PC-3 (cell line): ENCODE measurements at regions not wholly inside any gene's neighbourhood (a gene's known extent, or its start where the extent isn't known, plus 50 kb on each side); places are given as distances from the start of the nearest gene placed in this dataset.

Experiments
- ATAC-seq: fragments of 200-7000 bp; cut with Tn5 transposase; 2 replicates; pipeline ENCODE4 v1.9.1; 2020; ENCODE audit warnings: mild to moderate bottlenecking, moderate library complexity
- BruUV-seq: library from RNA; stranded (reverse); fragments of 400-500 nt; replicated peaks from 2 replicates; lab custom pipeline; 2021; lab: Mats Ljungman, UMichigan
- CTCF ChIA-PET: fragments of 300-600 bp; sonication (Branson Sonifier 250); formaldehyde crosslinking; loops from one replicate; lab custom pipeline; 2022; ENCODE audit warnings: antibody characterized with exemption; lab: Charles Lee
- POLR2A ChIA-PET: fragments of 300-600 bp; sonication (Branson Sonifier 250); formaldehyde crosslinking; loops from one replicate; lab custom pipeline; 2022; ENCODE audit warnings: antibody characterized with exemption; ENCODE audit not compliant: unreplicated experiment; lab: Charles Lee
- DNase-seq: peaks from one replicate; pipeline ENCODE4 v3.0.0-alpha.2; 2015
- H2AFZ ChIP-seq: fragments of 300-600 bp; sonication (generic); 2 replicates; pipeline ENCODE4 v1.6.0; 2016; ENCODE audit warnings: antibody characterized with exemption, low read length
- H3F3A ChIP-seq: fragments of 300-600 bp; sonication (generic); one replicate; pipeline ENCODE4 v1.6.0; 2017; ENCODE audit warnings: antibody characterized with exemption, low read length, control low read depth, mild to moderate bottlenecking; ENCODE audit not compliant: unreplicated experiment
- H3K27ac ChIP-seq: fragments of 300-600 bp; sonication (generic); 2 replicates; pipeline ENCODE4 v1.5.1; 2016; ENCODE audit warnings: mild to moderate bottlenecking, low read length
- H3K27me3 ChIP-seq: fragments of 300-600 bp; sonication (generic); 2 replicates; pipeline ENCODE4 v1.6.1; 2016; ENCODE audit warnings: low read length, mixed read lengths
- H3K36me3 ChIP-seq: fragments of 300-600 bp; sonication (generic); 2 replicates; pipeline ENCODE4 v1.6.1; 2016; ENCODE audit warnings: low read depth, mixed run types, low read length, mixed read lengths
- H3K4me1 ChIP-seq: fragments of 300-600 bp; sonication (generic); 2 replicates; pipeline ENCODE4 v1.5.1; 2016; ENCODE audit warnings: low read length; ENCODE audit not compliant: insufficient read depth
- H3K4me2 ChIP-seq: fragments of 300-600 bp; sonication (generic); 2 replicates; pipeline ENCODE4 v1.6.0; 2016; ENCODE audit warnings: low read length
- H3K4me3 ChIP-seq: fragments of 300-600 bp; sonication (generic); 2 replicates; pipeline ENCODE4 v1.5.1; 2016; ENCODE audit warnings: mild to moderate bottlenecking, low read length, mixed read lengths
- H3K79me2 ChIP-seq: fragments of 300-600 bp; sonication (generic); 2 replicates; pipeline ENCODE4 v1.6.1; 2017; ENCODE audit warnings: low read length, mixed read lengths
- H3K9ac ChIP-seq: fragments of 300-600 bp; sonication (generic); 2 replicates; pipeline ENCODE4 v1.6.0; 2016; ENCODE audit warnings: mild to moderate bottlenecking, low read length
- H3K9me2 ChIP-seq: fragments of 300-600 bp; sonication (generic); replicated peaks from 2 replicates; pipeline ENCODE4 v1.6.1; 2016; ENCODE audit warnings: mixed run types, low read length, mixed read lengths
- H3K9me3 ChIP-seq: fragments of 300-600 bp; sonication (generic); 2 replicates; pipeline ENCODE4 v1.6.1; 2016; ENCODE audit warnings: low read length, mixed read lengths
- H4K20me1 ChIP-seq: fragments of 300-600 bp; sonication (generic); 2 replicates; pipeline ENCODE4 v1.6.1; 2016; ENCODE audit warnings: low read length, mixed read lengths
- EZH2 ChIP-seq: fragments of 300-600 bp; sonication (generic); IDR thresholded peaks from one replicate; pipeline ENCODE4 v1.6.1; 2017; ENCODE audit warnings: antibody characterized with exemption, mild to moderate bottlenecking, low read length; ENCODE audit not compliant: unreplicated experiment
- EZH2phosphoT487 ChIP-seq: fragments of 300-600 bp; sonication (generic); IDR thresholded peaks from 2 replicates; pipeline ENCODE4 v1.6.1; 2018; ENCODE audit warnings: mild to moderate bottlenecking, antibody characterized with exemption, low read length, borderline replicate concordance
- intact Hi-C: fragments of 100-400 bp; cut with micrococcal nuclease; formaldehyde crosslinking; loops from 2 replicates; pipeline ENCODE4 v1.9.0; 2023
- TF ChIP-seq, protein P1 (sequence below): fragments of 300-600 bp; sonication (generic); conservative IDR thresholded peaks from 2 replicates; pipeline ENCODE4 v1.5.1; 2017; ENCODE audit warnings: antibody characterized with exemption, low read depth, mild to moderate bottlenecking, low read length

DNA sequence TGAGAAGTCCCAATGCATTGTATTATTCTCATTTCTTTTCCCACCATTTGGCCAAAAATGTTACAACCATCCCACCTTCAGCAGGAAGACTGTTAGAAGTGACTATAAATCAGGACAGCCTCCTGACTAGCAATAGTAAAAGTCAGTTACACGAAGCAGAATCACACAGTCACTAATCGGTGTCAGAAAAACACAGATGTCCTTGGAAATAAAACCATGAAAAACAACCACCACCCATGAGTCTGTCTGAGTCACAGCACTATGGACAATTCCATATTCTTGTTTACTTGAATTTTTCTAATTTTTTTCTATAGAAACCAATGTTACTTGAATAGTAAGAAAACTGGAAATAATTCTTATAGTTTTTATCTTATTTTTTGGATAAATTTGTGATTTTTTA is 81.9 kb upstream of the FRMD4A start:
- no peak for ATAC-seq
- Histone ChIP-seq H3K4me3 (no peak overlapping the region), H4K20me1 (no peaks in the 10 kb centered on the region), H3K9me3 (no peaks in the 10 kb centered on the region), H3K9ac (no peak overlapping the region), H3K27me3 (0 out of 2 replicates have a peak, but pooled peaks cover 4% of the 10 kb centered on the region), H3K27ac (no peak overlapping the region), H3K79me2 (no peaks in the 10 kb centered on the region), H3K4me1 (no peaks in the 10 kb centered on the region), H3K9me2 (no peaks in the 10 kb centered on the region), H3F3A (no peaks in the 10 kb centered on the region), H3K4me2 (no peak overlapping the region), H3K36me3 (no peaks in the 10 kb centered on the region), H2AFZ (no peak overlapping the region)
- no peak for DNase-seq
- no TSS peak for BruUV-seq
- ChIA-PET CTCF (no interaction called here), POLR2A (no interaction called here)
- intact Hi-C loops: no loop called here
- TF ChIP-seq, protein P1, sequence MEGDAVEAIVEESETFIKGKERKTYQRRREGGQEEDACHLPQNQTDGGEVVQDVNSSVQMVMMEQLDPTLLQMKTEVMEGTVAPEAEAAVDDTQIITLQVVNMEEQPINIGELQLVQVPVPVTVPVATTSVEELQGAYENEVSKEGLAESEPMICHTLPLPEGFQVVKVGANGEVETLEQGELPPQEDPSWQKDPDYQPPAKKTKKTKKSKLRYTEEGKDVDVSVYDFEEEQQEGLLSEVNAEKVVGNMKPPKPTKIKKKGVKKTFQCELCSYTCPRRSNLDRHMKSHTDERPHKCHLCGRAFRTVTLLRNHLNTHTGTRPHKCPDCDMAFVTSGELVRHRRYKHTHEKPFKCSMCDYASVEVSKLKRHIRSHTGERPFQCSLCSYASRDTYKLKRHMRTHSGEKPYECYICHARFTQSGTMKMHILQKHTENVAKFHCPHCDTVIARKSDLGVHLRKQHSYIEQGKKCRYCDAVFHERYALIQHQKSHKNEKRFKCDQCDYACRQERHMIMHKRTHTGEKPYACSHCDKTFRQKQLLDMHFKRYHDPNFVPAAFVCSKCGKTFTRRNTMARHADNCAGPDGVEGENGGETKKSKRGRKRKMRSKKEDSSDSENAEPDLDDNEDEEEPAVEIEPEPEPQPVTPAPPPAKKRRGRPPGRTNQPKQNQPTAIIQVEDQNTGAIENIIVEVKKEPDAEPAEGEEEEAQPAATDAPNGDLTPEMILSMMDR: no peak
- TF ChIP-seq EZH2 (no peak), EZH2phosphoT487 (no peak)

DNA sequence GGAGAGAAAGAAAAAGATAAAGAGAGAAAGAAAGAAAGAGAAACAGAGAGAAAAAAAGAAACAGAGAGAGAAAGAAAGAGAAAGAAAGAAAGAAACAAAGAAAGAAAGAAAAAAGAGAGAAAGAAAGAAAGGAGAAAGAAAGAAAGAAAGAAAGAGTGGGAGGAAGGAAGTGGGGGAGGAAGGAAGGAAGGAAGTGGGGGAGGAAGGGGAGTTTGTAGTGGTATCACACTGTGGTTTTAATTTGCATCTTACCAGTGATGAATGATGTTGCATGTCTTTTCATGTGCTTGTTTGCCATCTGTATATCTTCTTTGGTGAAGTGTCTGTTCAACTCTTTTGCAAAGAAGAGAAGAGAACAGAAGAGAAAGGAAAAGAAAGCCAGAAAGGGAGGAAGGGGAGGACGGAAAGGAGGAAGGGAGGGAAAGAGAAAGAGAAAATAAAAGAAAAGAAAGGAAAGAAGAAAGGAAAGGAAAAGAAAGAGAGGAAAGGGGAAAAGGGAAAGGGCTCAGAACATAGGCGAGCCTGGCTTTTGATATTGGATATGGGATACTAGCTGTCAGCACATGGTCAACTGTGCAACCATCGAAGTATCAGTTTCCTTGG is 79.2 kb upstream of the FRMD4A start:
- CTCF ChIA-PET: no interaction called here
- Histone ChIP-seq H3K4me1 (no peaks in the 10 kb centered on the region), H2AFZ (no peak overlapping the region), H3K9me3 (no peaks in the 10 kb centered on the region), H3K4me2 (no peak overlapping the region), H4K20me1 (no peaks in the 10 kb centered on the region), H3K27me3 (0 out of 2 replicates have a peak, but pooled peaks cover 4% of the 10 kb centered on the region), H3K9ac (no peak overlapping the region), H3K79me2 (no peaks in the 10 kb centered on the region), H3K9me2 (no peaks in the 10 kb centered on the region), H3K36me3 (no peaks in the 10 kb centered on the region), H3K27ac (no peak overlapping the region), H3K4me3 (no peak overlapping the region), H3F3A (no peaks in the 10 kb centered on the region)
- TF ChIP-seq EZH2 (no peak), EZH2phosphoT487 (no peak)
- TF ChIP-seq, protein P1: no peak
- DNase-seq: no peak
- intact Hi-C loops: no loop called here
- BruUV-seq: no TSS peak
- ATAC-seq: no peak
- POLR2A ChIA-PET: no interaction called here

DNA sequence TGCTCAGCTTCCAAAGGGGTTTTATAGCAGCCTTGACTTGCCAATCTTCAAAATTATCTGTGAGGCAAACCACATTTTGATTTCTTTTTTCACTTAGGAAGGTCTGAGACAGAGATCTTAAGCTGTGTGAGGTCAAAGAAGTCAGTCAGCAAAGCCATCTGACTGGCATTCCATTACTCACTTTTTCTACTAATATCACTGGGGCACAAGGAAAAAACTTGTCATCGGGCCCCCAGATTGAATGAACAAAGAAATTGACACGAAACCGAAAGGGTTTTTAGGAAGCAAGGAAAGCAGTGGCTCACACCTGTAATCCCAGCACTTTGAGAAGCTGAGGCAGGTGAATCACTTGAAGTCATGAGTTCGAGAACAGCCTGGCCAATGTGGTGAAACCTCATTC is 78.5 kb upstream of the FRMD4A start:
- DNase-seq (no peak), ATAC-seq (no peak)
- no TSS peak for BruUV-seq
- Histone ChIP-seq H2AFZ (no peak overlapping the region), H3K4me1 (no peaks in the 10 kb centered on the region), H3K27ac (no peak overlapping the region), H3K9me3 (no peaks in the 10 kb centered on the region), H3K79me2 (no peaks in the 10 kb centered on the region), H3K27me3 (0 out of 2 replicates have a peak, but pooled peaks cover 4% of the 10 kb centered on the region), H3K9me2 (no peaks in the 10 kb centered on the region), H3K4me3 (no peak overlapping the region), H3K36me3 (no peaks in the 10 kb centered on the region), H3K4me2 (no peak overlapping the region), H4K20me1 (no peaks in the 10 kb centered on the region), H3K9ac (no peak overlapping the region), H3F3A (no peaks in the 10 kb centered on the region)
- intact Hi-C loops: no loop called here
- ChIA-PET CTCF (no interaction called here), POLR2A (no interaction called here)
- TF ChIP-seq EZH2 (no peak), EZH2phosphoT487 (no peak)
- TF ChIP-seq, protein P1: no peak
